H9 (cell line): ENCODE measurements at regions not wholly inside any gene's neighbourhood (a gene's known extent, or its start where the extent isn't known, plus 50 kb on each side); places are given as distances from the start of the nearest gene placed in this dataset.

Source experiments
- DNase-seq: peaks from one replicate; pipeline ENCODE4 v3.0.0-alpha.2; 2017
- H2AFZ ChIP-seq: one replicate; pipeline ENCODE4 v1.6.1; 2013; ENCODE audit warnings: mild to moderate bottlenecking, low read length, control low read depth, moderate library complexity
- H2AK5ac ChIP-seq: 2 replicates; pipeline ENCODE4 v1.6.1; 2013; ENCODE audit warnings: low read length, control low read depth, mixed read lengths; ENCODE audit not compliant: insufficient read length
- H2BK120ac ChIP-seq: one replicate; pipeline ENCODE4 v1.6.1; 2013; ENCODE audit warnings: low read depth, mild to moderate bottlenecking, low read length, control low read depth, inconsistent platforms; ENCODE audit not compliant: poor library complexity, severe bottlenecking
- H2BK12ac ChIP-seq: 2 replicates; pipeline ENCODE4 v1.6.1; 2013; ENCODE audit warnings: low read length, control low read depth, mixed read lengths, low read depth; ENCODE audit not compliant: insufficient read length
- H2BK15ac ChIP-seq: 2 replicates; pipeline ENCODE4 v1.6.1; 2013; ENCODE audit warnings: low read depth, low read length, control low read depth
- H2BK20ac ChIP-seq: one replicate; pipeline ENCODE4 v1.6.1; 2013; ENCODE audit warnings: low read depth, mild to moderate bottlenecking, low read length, control low read depth, inconsistent platforms; ENCODE audit not compliant: poor library complexity, severe bottlenecking
- H2BK5ac ChIP-seq: 2 replicates; pipeline ENCODE4 v1.6.1; 2013; ENCODE audit warnings: low read length, control low read depth, mixed read lengths; ENCODE audit not compliant: insufficient read length
- H3K14ac ChIP-seq: 2 replicates; pipeline ENCODE4 v1.6.1; 2013; ENCODE audit warnings: low read length, control low read depth; ENCODE audit not compliant: insufficient read depth
- H3K18ac ChIP-seq: 2 replicates; pipeline ENCODE4 v1.6.1; 2013; ENCODE audit warnings: low read depth, mild to moderate bottlenecking, mixed read lengths, low read length, control low read depth; ENCODE audit not compliant: insufficient read length
- H3K23ac ChIP-seq: 2 replicates; pipeline ENCODE4 v1.6.1; 2013; ENCODE audit warnings: low read length, control low read depth, mixed read lengths, low read depth; ENCODE audit not compliant: insufficient read length
- H3K23me2 ChIP-seq: 2 replicates; pipeline ENCODE4 v1.6.1; 2013; ENCODE audit warnings: low read depth, mild to moderate bottlenecking, mixed read lengths, low read length, control low read depth; ENCODE audit not compliant: insufficient read length, poor library complexity, severe bottlenecking
- H3K27ac ChIP-seq: 2 replicates; pipeline ENCODE4 v1.5.1; 2013; ENCODE audit warnings: low read length, control low read depth, mixed read lengths, low read depth; ENCODE audit not compliant: insufficient read length
- H3K27me3 ChIP-seq: 2 replicates; pipeline ENCODE4 v1.6.1; 2013; ENCODE audit warnings: low read length, control low read depth, inconsistent platforms; ENCODE audit not compliant: insufficient read depth
- H3K4ac ChIP-seq: 2 replicates; pipeline ENCODE4 v1.6.1; 2013; ENCODE audit warnings: low read depth, mild to moderate bottlenecking, control low read depth, inconsistent platforms, low read length, moderate library complexity
- H3K4me1 ChIP-seq: 2 replicates; pipeline ENCODE4 v1.6.1; 2013; ENCODE audit warnings: low read length, control low read depth, inconsistent platforms; ENCODE audit not compliant: insufficient read depth
- H3K4me2 ChIP-seq: 2 replicates; pipeline ENCODE4 v1.6.1; 2013; ENCODE audit warnings: low read length, control low read depth, mixed read lengths; ENCODE audit not compliant: insufficient read length, insufficient read depth
- H3K56ac ChIP-seq: 2 replicates; pipeline ENCODE4 v1.6.1; 2013; ENCODE audit warnings: low read depth, mild to moderate bottlenecking, mixed read lengths, low read length, control low read depth; ENCODE audit not compliant: insufficient read length
- H3K79me1 ChIP-seq: 2 replicates; pipeline ENCODE4 v1.6.1; 2013; ENCODE audit warnings: low read depth, mild to moderate bottlenecking, moderate library complexity, low read length, control low read depth, inconsistent platforms; ENCODE audit not compliant: insufficient read depth, poor library complexity, severe bottlenecking
- H3K79me2 ChIP-seq: 2 replicates; pipeline ENCODE4 v1.6.1; 2013; ENCODE audit warnings: low read length, control low read depth, inconsistent platforms; ENCODE audit not compliant: insufficient read depth
- H3K9ac ChIP-seq: 2 replicates; pipeline ENCODE4 v1.6.1; 2013; ENCODE audit warnings: low read length, control low read depth, mixed read lengths; ENCODE audit not compliant: insufficient read length; ENCODE audit errors: extremely low read depth
- H3K9me3 ChIP-seq: one replicate; pipeline ENCODE4 v1.6.1; 2013; ENCODE audit warnings: low read depth, low read length, inconsistent platforms; ENCODE audit not compliant: control insufficient read depth
- H3T11ph ChIP-seq: one replicate; pipeline ENCODE4 v1.6.1; 2013; ENCODE audit warnings: mild to moderate bottlenecking, low read length, control low read depth, inconsistent platforms
- H4K20me1 ChIP-seq: one replicate; pipeline ENCODE4 v1.6.1; 2013; ENCODE audit not compliant: control insufficient read depth, insufficient read length, insufficient read depth
- H4K5ac ChIP-seq: 2 replicates; pipeline ENCODE4 v1.6.1; 2013; ENCODE audit warnings: low read depth, mild to moderate bottlenecking, mixed read lengths, low read length, control low read depth; ENCODE audit not compliant: insufficient read length
- H4K8ac ChIP-seq: replicated peaks from 2 replicates; pipeline ENCODE4 v1.6.1; 2013; ENCODE audit warnings: low read length, control low read depth, mixed read lengths, low read depth; ENCODE audit not compliant: insufficient read length
- H4K91ac ChIP-seq: 2 replicates; pipeline ENCODE4 v1.6.1; 2013; ENCODE audit warnings: low read depth, mild to moderate bottlenecking, moderate library complexity, mixed read lengths, low read length, control low read depth; ENCODE audit not compliant: insufficient read length
- H3K27ac Mint-ChIP-seq, 3 experiments: 2 replicates in 2 of 3; 3 replicates in 1 of 3; pipeline ENCODE4 v1.8.0; 2020 to 2021; ENCODE audit warnings: mixed read lengths in 3 of 3, mild to moderate bottlenecking in 1 of 3, moderate library complexity in 1 of 3
- H3K27me3 Mint-ChIP-seq: 2 replicates; pipeline ENCODE4 v1.8.0; 2021; ENCODE audit warnings: low read depth, mild to moderate bottlenecking, moderate library complexity, mixed read lengths
- H3K36me3 Mint-ChIP-seq, 3 experiments: 2 replicates in 2 of 3; 3 replicates in 1 of 3; pipeline ENCODE4 v1.8.0; 2020 to 2021; ENCODE audit warnings: low read depth in 3 of 3, mixed read lengths in 3 of 3; ENCODE audit not compliant: insufficient read depth in 1 of 3
- H3K4me1 Mint-ChIP-seq, 2 experiments: 2 replicates each; pipeline ENCODE4 v1.8.0; 2020; ENCODE audit warnings: mixed read lengths in 2 of 2
- H3K4me3 Mint-ChIP-seq, 2 experiments: 2 replicates in 1 of 2; 3 replicates in 1 of 2; pipeline ENCODE4 v1.8.0; 2020 to 2021; ENCODE audit warnings: mild to moderate bottlenecking in 2 of 2, mixed read lengths in 2 of 2, moderate library complexity in 1 of 2
- H3K9me3 Mint-ChIP-seq, 2 experiments: 2 replicates in 1 of 2; 3 replicates in 1 of 2; pipeline ENCODE4 v1.8.0; 2020; ENCODE audit warnings: mild to moderate bottlenecking in 2 of 2, mixed read lengths in 2 of 2, moderate library complexity in 1 of 2
- CTCF ChIP-seq: fragments of 200-600 bp; sonication (generic); conservative IDR thresholded peaks from 3 replicates; pipeline ENCODE4 v1.8.0; 2021; ENCODE audit warnings: antibody characterized with exemption, mild to moderate bottlenecking

- no peaks in the 10 kb centered on the region for H3K36me3 Mint-ChIP-seq
- no peak overlapping the region for H4K8ac ChIP-seq
- H3K4me1 Mint-ChIP-seq, result peaks cover 8 to 18% of the 10 kb centered on the region in 2 experiments
Measured at GRCh38 chr12:5301539-5301938, 130.4 kb upstream of the NTF3 start.

More at GRCh38 chr12:5301539-5301938, 130.4 kb upstream of the NTF3 start:
- Histone ChIP-seq H3K14ac (no peak overlapping the region), H3K27me3 (no peaks in the 10 kb centered on the region), H3K27ac (no peak overlapping the region), H3K4me1 (peaks cover 4% of the 10 kb centered on the region; the same call in 1 of the 2 replicates), H2BK12ac (no peak overlapping the region), H2BK15ac (no peak overlapping the region), H3K23me2 (no peaks in the 10 kb centered on the region), H3K79me2 (no peaks in the 10 kb centered on the region), H3K4ac (no peak overlapping the region), H2AFZ (no peak overlapping the region), H3K9ac (no peak overlapping the region), H3K4me2 (no peak overlapping the region), H3K18ac (no peak overlapping the region), H2BK20ac (no peak overlapping the region), H3K9me3 (no peaks in the 10 kb centered on the region), H3K79me1 (no peaks in the 10 kb centered on the region), H3K23ac (no peak overlapping the region), H4K91ac (no peak overlapping the region), H3K56ac (no peak overlapping the region), H2BK5ac (no peak overlapping the region), H2BK120ac (no peak overlapping the region), H3T11ph (no peak overlapping the region), H2AK5ac (no peak overlapping the region), H4K20me1 (no peaks in the 10 kb centered on the region), H4K5ac (no peak overlapping the region)
- H3K9me3 Mint-ChIP-seq, result no peaks in the 10 kb centered on the region
- TF ChIP-seq CTCF, result no peak
- no peak overlapping the region for H3K4me3 Mint-ChIP-seq
- H3K27me3 Mint-ChIP-seq, result peaks cover 3% of the 10 kb centered on the region; the same call in 1 of the 2 replicates
- no peak for DNase-seq
- no peak overlapping the region for H3K27ac Mint-ChIP-seq
